HL-60/S4 (cell line): ENCODE measurements at regions not wholly inside any gene's neighbourhood (a gene's known extent, or its start where the extent isn't known, plus 50 kb on each side); places are given as distances from the start of the nearest gene placed in this dataset.

Experiments used
- in situ Hi-C: fragments of 300-500 bp; cut with MboI; formaldehyde crosslinking; loops from 2 replicates; pipeline ENCODE4 v1.14.3; 2022; ENCODE audit warnings: low sequenced_read_pairs

DNA sequence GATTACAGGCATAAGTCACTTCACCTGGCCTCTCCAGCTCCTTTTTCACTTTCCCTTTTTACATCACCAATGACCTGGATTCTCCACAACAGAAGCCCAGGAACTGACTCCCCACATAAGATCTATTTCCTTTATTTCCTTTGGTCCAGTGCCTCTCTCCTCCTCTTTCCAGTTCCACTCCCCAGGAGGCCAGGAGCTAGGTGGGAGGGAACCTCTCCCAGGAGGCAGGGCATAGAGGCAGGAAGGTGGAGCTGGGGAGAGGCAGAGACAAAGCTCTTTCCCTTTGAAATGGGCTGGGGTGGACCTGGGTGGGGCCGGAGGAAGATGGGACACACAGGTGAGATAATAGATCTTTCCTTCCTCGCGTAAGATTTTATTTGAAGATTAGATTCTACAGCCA, 318.3 kb upstream of the TNRC6C start:
- in situ Hi-C loops = no loop called here

GRCh38 chr17:77640916-77641605, 317.4 kb upstream of the TNRC6C start:
- in situ Hi-C loops = no loop called here

GRCh38 chr17:77641718-77642117, 316.8 kb upstream of the TNRC6C start:
- in situ Hi-C loops = no loop called here

DNA sequence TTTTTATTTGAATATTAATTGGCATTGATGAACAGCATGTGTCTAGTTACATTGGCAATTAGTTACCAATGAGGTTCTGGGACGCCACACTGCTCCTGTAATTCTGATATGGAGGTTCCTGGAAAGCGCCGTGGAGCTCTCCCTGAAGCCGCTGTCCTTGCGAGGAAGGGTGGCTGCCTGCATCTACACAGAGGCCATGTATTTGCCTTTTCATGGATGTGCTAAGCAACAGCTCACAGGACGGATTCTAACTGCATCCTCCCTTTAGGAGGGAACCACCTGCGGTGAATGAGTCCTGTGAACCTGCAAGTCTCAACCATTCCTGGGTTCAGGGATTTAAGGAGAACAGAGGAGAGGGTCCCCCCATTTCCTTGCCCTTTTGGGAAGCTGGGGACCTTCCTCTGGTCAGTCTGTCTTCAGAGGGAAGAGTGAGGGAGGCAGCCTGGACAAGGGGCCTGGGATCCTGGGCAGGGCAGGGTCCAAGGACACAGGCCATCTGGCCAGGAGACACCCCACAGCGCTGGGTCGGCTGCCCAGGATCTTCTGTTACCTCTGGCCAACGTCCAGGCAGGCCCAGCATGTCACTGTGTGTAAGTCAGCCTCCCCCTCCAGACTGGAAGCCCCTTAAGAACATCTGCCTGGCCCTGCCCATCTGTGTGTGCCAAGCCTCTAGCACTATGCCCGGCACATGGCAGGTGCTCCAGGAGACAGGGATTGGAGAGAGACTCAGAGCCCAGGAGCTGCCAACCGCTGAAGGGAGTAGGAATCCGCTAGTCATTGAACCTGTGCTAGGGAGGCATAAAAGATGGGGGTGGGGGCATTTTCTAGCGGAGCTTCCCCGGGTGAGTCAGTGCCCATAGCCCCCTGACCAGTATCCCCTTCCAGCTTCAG, 314.1 kb upstream of the TNRC6C start:
- in situ Hi-C loops = no loop called here

GRCh38 chr17:77645072-77646045, 313.1 kb upstream of the TNRC6C start:
- in situ Hi-C loops = no loop called here

DNA sequence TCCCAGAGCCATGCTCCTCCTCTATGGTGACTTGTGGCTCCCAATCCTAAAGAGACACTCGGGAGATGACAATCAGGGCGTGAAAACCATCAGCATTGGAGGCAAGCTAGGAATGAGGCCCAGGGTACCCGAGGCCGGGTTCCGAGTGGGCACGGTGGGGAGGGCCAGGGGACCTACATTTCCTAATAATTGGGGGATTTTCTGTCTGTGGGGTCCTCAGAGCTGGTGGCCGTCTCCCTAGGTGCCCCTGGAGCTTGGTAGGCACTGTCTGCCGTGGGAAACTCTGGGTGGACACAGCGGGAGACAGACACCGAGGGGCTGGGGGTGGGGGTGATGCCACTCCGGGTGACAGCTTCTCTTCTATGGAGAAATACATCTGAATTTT, 312.5 kb upstream of the TNRC6C start:
- in situ Hi-C loops = no loop called here

DNA sequence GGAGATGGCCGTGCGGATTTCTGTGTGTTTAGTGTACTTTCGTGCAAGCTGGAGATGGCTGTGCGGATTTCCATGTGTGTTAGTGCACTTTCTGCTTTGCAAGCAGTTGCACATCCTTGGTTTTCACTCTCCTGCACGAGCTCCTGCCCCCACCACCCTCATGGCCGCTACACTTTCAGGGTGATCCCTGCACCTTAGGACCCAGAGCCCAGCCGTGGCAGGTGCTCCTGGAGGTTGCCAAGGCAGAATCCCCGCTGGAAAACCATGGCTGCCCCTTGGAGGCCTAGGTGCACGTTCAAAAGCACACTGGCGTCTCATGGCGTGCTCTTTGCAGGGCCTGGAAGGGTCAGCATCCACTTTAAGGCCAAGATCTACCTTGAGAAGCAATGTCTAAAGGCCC, 311.0 kb upstream of the TNRC6C start:
- in situ Hi-C loops = no loop called here

- in situ Hi-C loops = no loop called here
Measured at GRCh38 chr17:77649717-77650211, 308.7 kb upstream of the TNRC6C start.

GRCh38 chr17:77651988-77652387, 306.5 kb upstream of the TNRC6C start:
- in situ Hi-C loops = no loop called here

DNA sequence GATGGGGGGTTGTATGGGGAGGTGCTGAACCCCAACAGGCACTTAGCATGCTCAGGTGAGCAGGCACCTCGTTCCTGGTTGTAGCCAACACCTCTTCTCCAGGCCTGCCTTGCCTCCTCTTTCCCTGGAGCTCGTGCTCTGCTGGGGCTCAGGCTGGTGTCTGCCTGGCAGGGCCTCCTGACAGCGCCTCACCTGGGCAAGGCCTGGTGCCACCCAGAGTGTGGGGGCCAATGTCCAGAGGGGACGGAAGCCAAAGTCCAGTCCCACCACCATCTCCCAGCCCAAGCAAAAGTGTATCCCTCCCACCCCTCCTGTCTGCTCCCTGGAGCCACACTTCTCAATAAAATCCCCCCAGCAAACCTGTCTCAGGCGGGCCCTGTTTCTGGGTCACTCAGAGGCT, 304.2 kb upstream of the TNRC6C start:
- in situ Hi-C loops = no loop called here

DNA sequence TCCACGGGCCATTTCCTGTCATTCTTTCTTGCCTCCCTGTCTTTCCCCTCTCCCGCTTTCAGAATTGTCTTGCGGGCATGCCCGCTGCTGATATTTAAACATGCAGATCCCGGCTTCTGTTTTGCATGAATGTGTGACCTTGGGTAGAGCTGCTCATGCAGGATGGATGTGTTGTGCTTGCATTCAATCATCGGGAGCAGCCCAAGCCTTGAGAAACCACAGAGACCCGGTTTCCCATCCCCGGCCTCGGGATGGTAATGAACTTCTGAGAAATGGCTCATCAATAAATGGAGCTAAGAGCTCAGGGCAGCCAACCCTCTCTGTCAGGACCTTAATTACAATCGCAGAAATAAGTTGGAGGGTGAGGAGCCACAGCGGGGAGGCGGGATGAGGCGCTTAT, 303.7 kb upstream of the TNRC6C start:
- in situ Hi-C loops = no loop called here

- in situ Hi-C loops = no loop called here
Measured at GRCh38 chr17:77656054-77656453, 302.4 kb upstream of the TNRC6C start.

- in situ Hi-C loops = no loop called here
Measured at GRCh38 chr17:77657839-77658238, 300.7 kb upstream of the TNRC6C start.

DNA sequence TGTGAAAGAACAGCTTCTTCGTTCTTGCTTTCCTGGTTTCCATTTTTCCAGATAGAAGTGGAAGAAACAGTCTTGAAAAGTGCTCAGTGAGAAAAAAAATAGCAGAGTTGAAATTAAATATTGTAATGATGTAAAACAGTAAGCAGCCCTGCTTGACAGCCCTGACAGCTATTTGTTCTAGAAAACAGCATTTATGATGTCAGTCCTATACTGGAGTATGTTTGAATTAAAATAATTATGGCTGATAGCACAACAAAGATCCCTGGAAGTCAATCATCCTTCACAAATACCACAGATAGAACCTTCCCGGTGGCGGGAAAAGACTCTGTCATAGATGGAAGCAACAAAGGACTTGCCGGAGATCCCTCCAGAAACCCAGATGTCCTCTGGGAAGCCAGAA, 298.0 kb upstream of the TNRC6C start:
- in situ Hi-C loops = no loop called here

- in situ Hi-C loops = no loop called here
Measured at GRCh38 chr17:77662833-77663232, 295.7 kb upstream of the TNRC6C start.

GRCh38 chr17:77664097-77664729, 294.3 kb upstream of the TNRC6C start:
- in situ Hi-C loops = no loop called here

GRCh38 chr17:77665833-77666232, 292.7 kb upstream of the TNRC6C start:
- in situ Hi-C loops = no loop called here

DNA sequence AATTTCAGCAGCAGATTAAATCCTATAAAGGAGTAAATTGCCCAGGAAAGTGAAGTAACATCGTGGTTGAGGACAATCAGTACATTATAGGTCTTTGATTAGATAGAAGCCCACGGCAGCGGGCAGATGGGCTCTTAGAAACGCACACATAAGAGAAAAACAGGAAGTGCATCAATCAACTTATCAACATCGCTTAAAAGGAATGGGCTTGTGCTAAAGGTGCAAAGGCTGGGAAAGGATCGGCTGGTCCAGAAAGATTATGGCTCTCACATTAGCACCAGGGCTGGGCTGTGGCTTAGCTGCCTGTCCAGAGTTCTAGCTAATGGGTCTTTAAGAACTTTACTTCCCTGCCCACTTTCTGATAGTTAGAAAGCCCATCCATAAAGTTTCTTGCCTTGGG, 292.0 kb upstream of the TNRC6C start:
- in situ Hi-C loops = no loop called here

DNA sequence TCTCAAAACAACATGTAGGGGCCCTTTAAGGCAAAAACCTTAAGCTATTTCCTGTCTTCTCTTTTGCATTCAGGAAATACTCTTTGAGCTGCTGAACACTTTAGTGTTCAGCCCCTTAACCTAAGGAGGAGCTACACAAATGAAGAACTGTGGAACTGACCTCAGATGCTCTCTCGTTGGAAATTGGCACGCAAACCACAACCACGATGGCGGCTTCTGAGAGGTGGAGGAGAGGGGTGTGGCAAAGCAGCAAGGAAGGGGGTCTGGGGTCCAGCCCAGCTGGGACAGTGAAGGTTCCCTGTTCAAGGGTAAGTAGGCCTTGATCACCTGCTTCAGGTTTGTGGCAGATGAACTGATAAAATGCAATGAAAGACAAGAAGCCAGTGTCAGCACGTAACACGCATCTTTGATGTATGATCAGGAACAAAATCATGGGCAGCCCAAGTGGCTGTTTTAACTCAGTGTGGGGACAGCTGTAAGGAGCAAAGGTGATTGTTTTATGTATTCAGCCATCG, 291.6 kb upstream of the TNRC6C start:
- in situ Hi-C loops = no loop called here

DNA sequence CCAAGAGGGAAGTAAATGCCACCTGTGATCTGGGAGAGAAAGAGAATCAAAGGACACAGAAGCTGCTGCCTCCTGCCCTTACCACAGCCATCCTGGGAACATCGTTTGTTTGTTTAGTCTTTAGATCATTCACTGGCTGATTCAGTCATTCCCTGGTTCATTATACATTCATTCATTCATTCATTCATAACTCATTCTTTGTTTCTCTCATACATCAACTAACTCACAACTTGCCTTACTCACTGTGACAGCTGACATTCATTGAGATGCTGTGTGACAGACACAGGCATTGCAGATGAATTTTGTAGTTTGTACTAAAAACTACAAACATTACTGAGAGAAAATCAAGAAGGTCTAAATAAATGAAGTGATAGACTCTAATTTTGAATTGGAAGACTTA, 291.0 kb upstream of the TNRC6C start:
- in situ Hi-C loops = no loop called here
